ENCODE measurements at regions not wholly inside any gene's neighbourhood (a gene's known extent, or its start where the extent isn't known, plus 50 kb on each side); places are given as distances from the start of the nearest gene placed in this dataset.

GRCh38 chr11:106426696-106427095 lies 349.2 kb downstream of the AASDHPPT start:
- Histone ChIP-seq H3K79me2 (ENCODE audit: low read length) (no peaks in the 10 kb centered on the region), H3K4me3 (ENCODE audit: low read length) (no peak overlapping the region), H3K9me3 (ENCODE audit: low read length) (no peaks in the 10 kb centered on the region), H3K9ac (ENCODE audit: low read length) (no peak overlapping the region), H3K4me1 (ENCODE audit: insufficient read depth, low read length) (peaks cover 49% of the 10 kb centered on the region), H3F3A (ENCODE audit: low read length, unreplicated experiment) (no peaks in the 10 kb centered on the region), H2AFZ (ENCODE audit: low read length) (no peak overlapping the region), H3K9me2 (replicated peaks; ENCODE audit: low read length) (no peaks in the 10 kb centered on the region), H4K20me1 (ENCODE audit: low read length) (no peaks in the 10 kb centered on the region), H3K4me2 (ENCODE audit: low read length) (no peak overlapping the region), H3K36me3 (ENCODE audit: low read depth, low read length) (no peaks in the 10 kb centered on the region), H3K27ac (ENCODE audit: low read length) (no peak overlapping the region), H3K27me3 (ENCODE audit: low read length) (no peaks in the 10 kb centered on the region)
- ATAC-seq (no peak), DNase-seq (peak; percentile 51)
- ChIA-PET CTCF (no interaction called here), POLR2A (ENCODE audit: unreplicated experiment) (no interaction called here)
- BruUV-seq (replicated peaks): no TSS peak
- intact Hi-C loops (cut with micrococcal nuclease): loop anchor here (5.0 kb wide), 1 partner anchor 34 kb away; no protein-coding TSS in a partner anchor
- TF ChIP-seq EZH2 (IDR thresholded peaks at IDR 0.05; ENCODE audit: low read length, unreplicated experiment): no peak
- TF ChIP-seq CTCF (conservative IDR thresholded peaks at IDR 0.05; ENCODE audit: low read depth, low read length): no peak
- no peak for TF ChIP-seq EZH2phosphoT487 (IDR thresholded peaks at IDR 0.05; ENCODE audit: borderline replicate concordance, low read length)

GRCh38 chr11:106427736-106428135 lies 350.3 kb downstream of the AASDHPPT start:
- no peak for ATAC-seq
- Histone ChIP-seq H2AFZ (ENCODE audit: low read length) (no peak overlapping the region), H3K9me2 (replicated peaks; ENCODE audit: low read length) (no peaks in the 10 kb centered on the region), H3K4me1 (ENCODE audit: insufficient read depth, low read length) (peaks cover 39% of the 10 kb centered on the region), H3K4me2 (ENCODE audit: low read length) (no peak overlapping the region), H3F3A (ENCODE audit: low read length, unreplicated experiment) (no peaks in the 10 kb centered on the region), H3K79me2 (ENCODE audit: low read length) (no peaks in the 10 kb centered on the region), H3K27me3 (ENCODE audit: low read length) (no peaks in the 10 kb centered on the region), H3K27ac (ENCODE audit: low read length) (no peak overlapping the region), H3K4me3 (ENCODE audit: low read length) (no peak overlapping the region), H3K36me3 (ENCODE audit: low read depth, low read length) (no peaks in the 10 kb centered on the region), H3K9ac (ENCODE audit: low read length) (no peak overlapping the region), H4K20me1 (ENCODE audit: low read length) (no peaks in the 10 kb centered on the region), H3K9me3 (ENCODE audit: low read length) (no peaks in the 10 kb centered on the region)
- ChIA-PET CTCF (no interaction called here), POLR2A (ENCODE audit: unreplicated experiment) (interaction anchor here (0.6 to 0.7 kb wide), 2 partner anchors 30 to 36 kb away, joined by 3 read pairs; no protein-coding TSS in a partner anchor)
- intact Hi-C loops (cut with micrococcal nuclease): loop anchor here (5.0 kb wide), 1 partner anchor 35 kb away; no protein-coding TSS in a partner anchor
- TF ChIP-seq EZH2 (IDR thresholded peaks at IDR 0.05; ENCODE audit: low read length, unreplicated experiment) (no peak), EZH2phosphoT487 (IDR thresholded peaks at IDR 0.05; ENCODE audit: borderline replicate concordance, low read length) (no peak), CTCF (conservative IDR thresholded peaks at IDR 0.05; ENCODE audit: low read depth, low read length) (no peak)
- no TSS peak for BruUV-seq (replicated peaks)
- no peak for DNase-seq

DNA sequence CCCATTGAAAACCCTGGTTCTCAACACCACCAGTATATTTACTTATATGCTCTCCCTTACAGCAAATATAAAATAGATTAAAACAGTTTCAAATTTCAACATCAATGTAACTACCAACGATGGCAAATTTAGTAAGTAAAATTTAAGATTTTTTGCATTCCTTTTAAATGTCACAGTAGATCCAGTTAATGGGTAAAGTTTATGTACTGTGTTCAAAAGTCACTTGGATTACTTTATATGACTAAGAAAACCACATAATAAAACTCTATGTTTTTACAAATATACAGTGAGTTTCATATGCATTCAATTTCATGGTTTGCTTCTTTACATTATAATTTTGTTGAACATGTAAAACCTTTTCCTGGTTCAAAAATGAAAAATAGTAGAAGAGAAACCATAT lies 364.6 kb downstream of the AASDHPPT start:
- Histone ChIP-seq H2AFZ (ENCODE audit: low read length) (no peak overlapping the region), H4K20me1 (ENCODE audit: low read length) (no peaks in the 10 kb centered on the region), H3K27ac (ENCODE audit: low read length) (peak overlapping the region; percentile 46), H3K4me1 (ENCODE audit: insufficient read depth, low read length) (peaks cover 21% of the 10 kb centered on the region), H3K79me2 (ENCODE audit: low read length) (no peaks in the 10 kb centered on the region), H3K4me2 (ENCODE audit: low read length) (peak overlapping the region; percentile 64), H3K27me3 (ENCODE audit: low read length) (no peaks in the 10 kb centered on the region), H3K36me3 (ENCODE audit: low read depth, low read length) (no peaks in the 10 kb centered on the region), H3K9ac (ENCODE audit: low read length) (no peak overlapping the region), H3K9me3 (ENCODE audit: low read length) (no peaks in the 10 kb centered on the region), H3K9me2 (replicated peaks; ENCODE audit: low read length) (no peaks in the 10 kb centered on the region), H3K4me3 (ENCODE audit: low read length) (peak overlapping the region; percentile 6; the same call in 1 of the 2 replicates), H3F3A (ENCODE audit: low read length, unreplicated experiment) (no peaks in the 10 kb centered on the region)
- ATAC-seq (peak; percentile 93), DNase-seq (peak; percentile 79)
- intact Hi-C loops (cut with micrococcal nuclease): no loop called here
- CTCF ChIA-PET: no interaction called here
- BruUV-seq (replicated peaks): no TSS peak
- TF ChIP-seq EZH2 (IDR thresholded peaks at IDR 0.05; ENCODE audit: low read length, unreplicated experiment) (no peak), CTCF (conservative IDR thresholded peaks at IDR 0.05; ENCODE audit: low read depth, low read length) (no peak), EZH2phosphoT487 (IDR thresholded peaks at IDR 0.05; ENCODE audit: borderline replicate concordance, low read length) (no peak)
- POLR2A ChIA-PET (ENCODE audit: unreplicated experiment): no interaction called here

Data from PC-3 (cell line).